Tibial artery (tissue), 4 donors: ENCODE measurements at regions not wholly inside any gene's neighbourhood (a gene's known extent, or its start where the extent isn't known, plus 50 kb on each side); places are given as distances from the start of the nearest gene placed in this dataset.
"Not testable (repeated sequence)": the region's sequence is repeated elsewhere in the genome, so short reads cannot be mapped to it uniquely, and the experiment has no call there.

Source experiments
- DNase-seq, 2 donors: peaks; one replicate each; pipeline ENCODE4 v3.0.0-alpha.2; 2019
- H3K27ac ChIP-seq, 2 donors: fragments of 200-600 bp; sonication (generic) in 1 of 2; 1 replicate in 1 of 2; 2 replicates in 1 of 2; pipeline ENCODE4 v1.5.1; 2018 to 2019; ENCODE audit warnings: mild to moderate bottlenecking in 1 of 2
- H3K27me3 ChIP-seq, 2 donors: fragments of 200-600 bp; sonication (generic) in 1 of 2; one replicate each; pipeline versions ENCODE4 v1.5.1 to v1.6.0; 2016 to 2019
- H3K36me3 ChIP-seq, 3 donors: fragments of 200-600 bp; sonication (generic) in 2 of 3; one replicate each; pipeline ENCODE4 v1.5.1; 2016 to 2019; ENCODE audit warnings: mild to moderate bottlenecking in 2 of 3
- H3K4me1 ChIP-seq, 4 donors: fragments of 200-600 bp; sonication (generic) in 2 of 4; 1 replicate in 3 of 4; 2 replicates in 1 of 4; pipeline ENCODE4 v1.5.1; 2016 to 2019
- H3K4me3 ChIP-seq, 2 donors: fragments of 200-600 bp; sonication (generic) in 1 of 2; 1 replicate in 1 of 2; 2 replicates in 1 of 2; pipeline ENCODE4 v1.5.1; 2018 to 2019; ENCODE audit warnings: mild to moderate bottlenecking in 2 of 2
- H3K9me3 ChIP-seq, 3 donors: fragments of 200-600 bp; sonication (generic) in 1 of 3; one replicate each; pipeline ENCODE4 v1.5.1; 2016 to 2019
- CTCF ChIP-seq, 2 experiments: fragments of 200-600 bp in 1 of 2; fragments of 450-650 bp in 1 of 2; IDR thresholded peaks; one replicate each; pipeline ENCODE4 v1.5.1; 2017 to 2019; ENCODE audit warnings: antibody characterized with exemption in 2 of 2, mild to moderate bottlenecking in 1 of 2, moderate library complexity in 1 of 2
- intact Hi-C: fragments of 100-400 bp; cut with DNase I; formaldehyde crosslinking; loops from one replicate; pipeline ENCODE4 v1.15.0; 2023; ENCODE audit warnings: low total_unique reads

GRCh38 chrX:109036624-109037023, 300.3 kb upstream of the IRS4 start:
- Histone ChIP-seq H3K36me3 (no peaks in the 10 kb centered on the region), H3K4me1 (no peaks in the 10 kb centered on the region), H3K27ac (no peak overlapping the region), H3K27me3 (no peaks in the 10 kb centered on the region), H3K4me3 (no peak overlapping the region), H3K9me3 (no peaks in the 10 kb centered on the region)
- intact Hi-C loops = no loop called here
- no peak for DNase-seq
- TF ChIP-seq CTCF (IDR thresholded peaks at IDR 0.05) = no peak

GRCh38 chrX:108993909-108994308, 257.5 kb upstream of the IRS4 start:
- no peaks in the 10 kb centered on the region for H3K4me1 ChIP-seq
- intact Hi-C loops = no loop called here
- no peak for DNase-seq

GRCh38 chrX:108972899-108973298, 236.5 kb upstream of the IRS4 start:
- H3K4me3 ChIP-seq, H3K36me3 ChIP-seq, intact Hi-C loops: not testable (repeated sequence)

More at GRCh38 chrX:108993909-108994308, 257.5 kb upstream of the IRS4 start:
- Histone ChIP-seq H3K9me3 (no peaks in the 10 kb centered on the region), H3K36me3 (no peaks in the 10 kb centered on the region), H3K27ac (no peak overlapping the region), H3K4me3 (no peak overlapping the region), H3K27me3 (no peaks in the 10 kb centered on the region)
- no peak for TF ChIP-seq CTCF (IDR thresholded peaks at IDR 0.05)

GRCh38 chrX:108947205-108947604, 210.8 kb upstream of the IRS4 start:
- DNase-seq = no peak
- Histone ChIP-seq H3K27me3 (no peaks in the 10 kb centered on the region), H3K4me3 (no peak overlapping the region), H3K27ac (no peak overlapping the region), H3K36me3 (no peaks in the 10 kb centered on the region), H3K9me3 (no peaks in the 10 kb centered on the region), H3K4me1 (no peaks in the 10 kb centered on the region)
- intact Hi-C loops = no loop called here
- no peak for TF ChIP-seq CTCF (IDR thresholded peaks at IDR 0.05)

More at GRCh38 chrX:108972899-108973298, 236.5 kb upstream of the IRS4 start:
- H3K27ac ChIP-seq, H3K9me3 ChIP-seq, DNase-seq, H3K27me3 ChIP-seq, H3K4me1 ChIP-seq: not testable (repeated sequence)

GRCh38 chrX:108946531-108946930, 210.2 kb upstream of the IRS4 start:
- TF ChIP-seq CTCF (IDR thresholded peaks at IDR 0.05) = no peak
- no peaks in the 10 kb centered on the region for H3K27me3 ChIP-seq

GRCh38 chrX:108945883-108946523, 209.6 kb upstream of the IRS4 start:
- no peaks in the 10 kb centered on the region for H3K9me3 ChIP-seq
- H3K4me3 ChIP-seq = no peak overlapping the region
- H3K36me3 ChIP-seq = no peaks in the 10 kb centered on the region
- no peaks in the 10 kb centered on the region for H3K27me3 ChIP-seq
- no peaks in the 10 kb centered on the region for H3K4me1 ChIP-seq
- intact Hi-C loops = no loop called here
- DNase-seq = no peak
- H3K27ac ChIP-seq = no peak overlapping the region
- no peak for TF ChIP-seq CTCF (IDR thresholded peaks at IDR 0.05)

More at GRCh38 chrX:108946531-108946930, 210.2 kb upstream of the IRS4 start:
- no peaks in the 10 kb centered on the region for H3K36me3 ChIP-seq
- H3K9me3 ChIP-seq = no peaks in the 10 kb centered on the region
- no peak overlapping the region for H3K27ac ChIP-seq
- DNase-seq = no peak
- no peaks in the 10 kb centered on the region for H3K4me1 ChIP-seq
- intact Hi-C loops = no loop called here
- no peak overlapping the region for H3K4me3 ChIP-seq
